GM12873 (cell line): ENCODE measurements at regions not wholly inside any gene's neighbourhood (a gene's known extent, or its start where the extent isn't known, plus 50 kb on each side); places are given as distances from the start of the nearest gene placed in this dataset.

ENCODE experiments used
- TF ChIP-seq, protein P1 (sequence below): IDR thresholded peaks from 2 replicates; pipeline ENCODE4 v1.5.1; 2012; ENCODE audit warnings: low read depth, mild to moderate bottlenecking, moderate library complexity, low read length, control low read depth; ENCODE audit not compliant: insufficient read depth; ENCODE audit errors: missing control alignments

DNA sequence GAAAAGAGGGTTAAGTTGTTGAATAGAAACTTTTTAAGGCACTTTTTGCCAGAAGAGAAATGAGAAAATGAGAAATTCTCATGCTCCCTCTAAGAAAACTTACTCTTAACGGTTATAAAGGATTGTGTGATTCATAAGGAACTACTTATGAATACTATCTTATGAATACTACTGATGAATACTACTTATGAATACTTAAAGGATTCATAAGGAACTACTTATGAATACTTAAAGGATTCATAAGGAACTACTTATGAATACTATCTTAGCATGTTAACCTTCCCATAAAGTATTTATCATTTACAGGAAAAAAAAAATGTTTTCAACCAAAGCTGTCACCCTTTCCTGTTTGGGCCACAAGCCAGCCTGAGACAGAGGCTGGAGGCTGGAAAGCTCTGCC lies 53.1 kb upstream of the UCN3 start:
- TF ChIP-seq, protein P1, sequence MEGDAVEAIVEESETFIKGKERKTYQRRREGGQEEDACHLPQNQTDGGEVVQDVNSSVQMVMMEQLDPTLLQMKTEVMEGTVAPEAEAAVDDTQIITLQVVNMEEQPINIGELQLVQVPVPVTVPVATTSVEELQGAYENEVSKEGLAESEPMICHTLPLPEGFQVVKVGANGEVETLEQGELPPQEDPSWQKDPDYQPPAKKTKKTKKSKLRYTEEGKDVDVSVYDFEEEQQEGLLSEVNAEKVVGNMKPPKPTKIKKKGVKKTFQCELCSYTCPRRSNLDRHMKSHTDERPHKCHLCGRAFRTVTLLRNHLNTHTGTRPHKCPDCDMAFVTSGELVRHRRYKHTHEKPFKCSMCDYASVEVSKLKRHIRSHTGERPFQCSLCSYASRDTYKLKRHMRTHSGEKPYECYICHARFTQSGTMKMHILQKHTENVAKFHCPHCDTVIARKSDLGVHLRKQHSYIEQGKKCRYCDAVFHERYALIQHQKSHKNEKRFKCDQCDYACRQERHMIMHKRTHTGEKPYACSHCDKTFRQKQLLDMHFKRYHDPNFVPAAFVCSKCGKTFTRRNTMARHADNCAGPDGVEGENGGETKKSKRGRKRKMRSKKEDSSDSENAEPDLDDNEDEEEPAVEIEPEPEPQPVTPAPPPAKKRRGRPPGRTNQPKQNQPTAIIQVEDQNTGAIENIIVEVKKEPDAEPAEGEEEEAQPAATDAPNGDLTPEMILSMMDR, result no peak

DNA sequence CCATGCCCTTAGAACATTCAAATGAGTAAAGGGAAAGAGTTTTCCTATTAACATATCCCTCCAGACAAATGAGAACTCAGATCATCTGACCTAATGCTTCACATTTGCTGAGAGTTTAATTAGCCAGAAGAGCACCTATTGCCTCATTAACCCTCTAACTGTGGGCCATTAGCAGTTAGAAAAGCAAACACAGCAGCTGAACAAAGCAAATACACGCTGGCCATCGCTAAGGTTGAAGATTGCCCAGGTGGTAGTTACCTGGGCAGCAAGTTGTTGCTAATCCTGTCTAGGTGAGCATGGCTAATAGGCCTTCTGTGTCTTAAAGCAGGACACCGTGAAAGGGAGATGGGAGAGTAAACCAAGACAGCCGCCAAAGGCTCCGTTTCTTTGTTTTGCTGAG lies 49.9 kb upstream of the UCN3 start:
- TF ChIP-seq, protein P1, result no peak
